ENCODE measurements at regions not wholly inside any gene's neighbourhood (a gene's known extent, or its start where the extent isn't known, plus 50 kb on each side); places are given as distances from the start of the nearest gene placed in this dataset.
"Not testable (repeated sequence)": the region's sequence is repeated elsewhere in the genome, so short reads cannot be mapped to it uniquely, and the experiment has no call there.

DNA sequence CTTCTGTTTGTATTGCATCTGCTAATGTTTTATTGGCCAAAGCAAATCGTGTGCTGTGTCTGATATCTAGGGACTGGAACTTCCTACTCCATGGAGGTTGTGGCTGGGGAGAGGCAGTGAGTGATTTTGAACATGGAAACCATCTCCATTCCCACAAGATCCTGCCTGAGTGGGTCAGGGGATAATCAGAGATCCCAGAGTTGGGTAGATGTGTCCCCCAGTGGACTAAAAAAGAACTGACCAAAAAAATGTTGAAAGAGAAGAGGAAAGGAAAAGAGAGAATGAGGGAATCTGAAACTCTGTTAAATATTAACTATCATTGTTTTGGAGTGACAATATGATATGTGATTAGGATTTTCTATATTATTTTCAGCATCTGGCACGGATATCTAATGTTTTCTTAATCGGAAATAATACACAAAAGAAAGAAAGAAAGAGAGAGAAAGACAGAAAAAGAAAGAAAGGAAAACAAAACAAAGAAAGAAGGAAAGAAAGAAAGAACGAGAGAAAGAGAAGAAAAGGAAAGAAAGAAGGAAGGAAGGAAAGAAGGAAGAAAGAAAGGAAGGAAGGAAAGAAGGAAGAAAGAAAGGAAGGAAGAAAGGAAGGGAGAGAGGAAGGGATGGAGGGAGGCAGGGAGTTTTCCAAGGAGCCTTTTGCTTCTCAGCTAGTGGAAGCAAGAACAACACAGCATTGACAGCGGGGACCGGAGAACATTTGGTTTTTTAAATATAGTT is 638.5 kb downstream of the CCSER2 start:
- H3F3A ChIP-seq (ENCODE audit: insufficient read depth), result no peaks in the 10 kb centered on the region

DNA sequence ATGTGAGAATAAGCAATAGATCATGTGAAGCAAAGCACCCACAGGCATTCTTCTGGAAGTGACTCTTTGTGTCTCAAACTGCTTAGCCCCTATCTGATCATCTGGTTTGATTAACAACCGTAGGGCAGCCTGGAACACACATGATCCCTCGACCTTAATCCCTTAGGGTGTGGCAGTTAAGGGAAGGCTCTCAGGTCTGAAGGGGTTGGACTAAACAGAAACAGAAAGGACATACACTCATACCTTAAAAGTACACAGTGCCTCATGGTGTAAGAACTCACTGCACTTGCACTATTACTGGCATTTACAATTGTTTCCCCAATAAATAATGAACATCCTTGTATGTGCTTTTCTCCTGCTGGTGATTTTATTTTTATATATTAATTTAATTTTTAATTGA is 640.9 kb downstream of the CCSER2 start:
- H3K27ac ChIP-seq (ENCODE audit: low read depth, low read length); H3K9ac ChIP-seq (ENCODE audit: low read length); H3K79me2 ChIP-seq (ENCODE audit: insufficient read depth, low read length); H3K9me2 ChIP-seq (replicated peaks; ENCODE audit: insufficient read depth, low read length); H3K9me3 ChIP-seq (ENCODE audit: insufficient read depth, low read length); H3K4me3 ChIP-seq (ENCODE audit: insufficient read depth, low read length, poor library complexity, severe bottlenecking); H2AFZ ChIP-seq (ENCODE audit: low read depth, low read length, severe bottlenecking); H3K4me2 ChIP-seq (ENCODE audit: low read depth, low read length, poor library complexity, severe bottlenecking); H3F3A ChIP-seq (ENCODE audit: insufficient read depth); H4K20me1 ChIP-seq (ENCODE audit: low read depth, low read length); H3K36me3 ChIP-seq (ENCODE audit: low read length); H3K27me3 ChIP-seq (ENCODE audit: low read length): not testable (repeated sequence)

More for the DNA sequence above, 638.5 kb downstream of the CCSER2 start:
- H3K9ac ChIP-seq (ENCODE audit: low read length), result no peak overlapping the region
- no peak overlapping the region for H3K27ac ChIP-seq (ENCODE audit: low read depth, low read length)
- no peaks in the 10 kb centered on the region for H3K27me3 ChIP-seq (ENCODE audit: low read length)
- TF ChIP-seq CTCF (IDR thresholded peaks at IDR 0.05; ENCODE audit: insufficient read depth, low read length, poor library complexity, severe bottlenecking) (no peak), EZH2phosphoT487 (conservative IDR thresholded peaks at IDR 0.05; ENCODE audit: low read length) (no peak)
- no peaks in the 10 kb centered on the region for H3K36me3 ChIP-seq (ENCODE audit: low read length)
- no peak overlapping the region for H2AFZ ChIP-seq (ENCODE audit: low read depth, low read length, severe bottlenecking)
- H3K4me2 ChIP-seq (ENCODE audit: low read depth, low read length, poor library complexity, severe bottlenecking), result no peak overlapping the region
- no peak overlapping the region for H3K4me3 ChIP-seq (ENCODE audit: insufficient read depth, low read length, poor library complexity, severe bottlenecking)
- H3K79me2 ChIP-seq (ENCODE audit: insufficient read depth, low read length), result no peaks in the 10 kb centered on the region
- H3K9me3 ChIP-seq (ENCODE audit: insufficient read depth, low read length), result no peaks in the 10 kb centered on the region
- H3K9me2 ChIP-seq (replicated peaks; ENCODE audit: insufficient read depth, low read length), result no peaks in the 10 kb centered on the region
- H4K20me1 ChIP-seq (ENCODE audit: low read depth, low read length), result no peaks in the 10 kb centered on the region

DNA sequence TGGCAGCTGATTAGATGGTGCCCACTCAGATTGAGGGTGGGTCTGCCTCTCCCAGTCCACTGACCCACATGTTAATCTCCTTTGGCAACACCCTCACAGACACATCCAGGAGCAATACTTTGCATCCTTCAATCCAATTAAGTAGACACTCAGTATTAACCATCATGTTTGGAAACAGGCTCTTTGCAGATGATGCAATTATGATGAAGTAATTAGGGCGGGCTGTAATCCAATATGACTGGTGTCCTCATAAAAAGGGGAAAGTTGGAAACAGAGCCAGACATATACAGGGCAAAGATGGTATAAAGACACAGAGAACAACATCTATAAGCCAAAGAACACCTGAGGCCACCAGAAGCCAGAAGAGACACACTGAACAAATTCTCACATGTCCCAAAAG is 658.6 kb downstream of the CCSER2 start:
- Histone ChIP-seq H3F3A (ENCODE audit: insufficient read depth) (no peaks in the 10 kb centered on the region), H3K36me3 (ENCODE audit: low read length) (no peaks in the 10 kb centered on the region), H3K9me2 (replicated peaks; ENCODE audit: insufficient read depth, low read length) (no peaks in the 10 kb centered on the region), H4K20me1 (ENCODE audit: low read depth, low read length) (no peaks in the 10 kb centered on the region), H3K27ac (ENCODE audit: low read depth, low read length) (no peak overlapping the region), H3K4me2 (ENCODE audit: low read depth, low read length, poor library complexity, severe bottlenecking) (no peak overlapping the region), H3K9me3 (ENCODE audit: insufficient read depth, low read length) (no peaks in the 10 kb centered on the region), H2AFZ (ENCODE audit: low read depth, low read length, severe bottlenecking) (no peak overlapping the region), H3K4me3 (ENCODE audit: insufficient read depth, low read length, poor library complexity, severe bottlenecking) (no peak overlapping the region), H3K79me2 (ENCODE audit: insufficient read depth, low read length) (no peaks in the 10 kb centered on the region), H3K27me3 (ENCODE audit: low read length) (no peaks in the 10 kb centered on the region), H3K9ac (ENCODE audit: low read length) (no peak overlapping the region)
- TF ChIP-seq EZH2phosphoT487 (conservative IDR thresholded peaks at IDR 0.05; ENCODE audit: low read length), result no peak
- no peak for TF ChIP-seq CTCF (IDR thresholded peaks at IDR 0.05; ENCODE audit: insufficient read depth, low read length, poor library complexity, severe bottlenecking)

- Histone ChIP-seq H3K4me3 (ENCODE audit: insufficient read depth, low read length, poor library complexity, severe bottlenecking) (no peak overlapping the region), H3K9me2 (replicated peaks; ENCODE audit: insufficient read depth, low read length) (no peaks in the 10 kb centered on the region), H3K79me2 (ENCODE audit: insufficient read depth, low read length) (no peaks in the 10 kb centered on the region), H3K4me2 (ENCODE audit: low read depth, low read length, poor library complexity, severe bottlenecking) (no peak overlapping the region), H4K20me1 (ENCODE audit: low read depth, low read length) (no peaks in the 10 kb centered on the region), H3K27me3 (ENCODE audit: low read length) (no peaks in the 10 kb centered on the region), H3K9ac (ENCODE audit: low read length) (no peak overlapping the region), H2AFZ (ENCODE audit: low read depth, low read length, severe bottlenecking) (no peak overlapping the region), H3K9me3 (ENCODE audit: insufficient read depth, low read length) (no peaks in the 10 kb centered on the region), H3K27ac (ENCODE audit: low read depth, low read length) (no peak overlapping the region), H3K36me3 (ENCODE audit: low read length) (no peaks in the 10 kb centered on the region), H3F3A (ENCODE audit: insufficient read depth) (no peaks in the 10 kb centered on the region)
- TF ChIP-seq EZH2phosphoT487 (conservative IDR thresholded peaks at IDR 0.05; ENCODE audit: low read length), result no peak
- no peak for TF ChIP-seq CTCF (IDR thresholded peaks at IDR 0.05; ENCODE audit: insufficient read depth, low read length, poor library complexity, severe bottlenecking)
Measured at GRCh38 chr10:84988011-84988410, 659.6 kb downstream of the CCSER2 start.
